Mammary epithelial cell (primary cell): ENCODE measurements at regions not wholly inside any gene's neighbourhood (a gene's known extent, or its start where the extent isn't known, plus 50 kb on each side); places are given as distances from the start of the nearest gene placed in this dataset.

Experiments
- CTCF ChIP-seq, 2 donors: IDR thresholded peaks in 1 of 2; conservative IDR thresholded peaks in 1 of 2; 2 replicates each; pipeline ENCODE4 v1.5.1; 2011 to 2012; ENCODE audit warnings: inconsistent platforms in 2 of 2, low read length in 2 of 2, mild to moderate bottlenecking in 2 of 2, control low read depth in 1 of 2, low read depth in 1 of 2; ENCODE audit not compliant: insufficient read depth in 1 of 2; ENCODE audit errors: extremely low read depth in 1 of 2
- EZH2 ChIP-seq: IDR thresholded peaks from 2 replicates; pipeline ENCODE4 v1.6.1; 2012; ENCODE audit warnings: low read length, inconsistent platforms, borderline replicate concordance

- TF ChIP-seq CTCF (conservative IDR thresholded peaks at IDR 0.05 in 1 of 2, IDR thresholded peaks at IDR 0.05 in 1 of 2; ENCODE audit: extremely low read depth in 1 of 2, insufficient read depth in 1 of 2, low read depth in 1 of 2, low read length in 2 of 2) (no peak), EZH2 (no peak)
Observed at GRCh38 chr13:78183732-78184131, 265.1 kb upstream of the EDNRB start.
